Thoracic aorta (tissue), 2 donors: ENCODE measurements at regions not wholly inside any gene's neighbourhood (a gene's known extent, or its start where the extent isn't known, plus 50 kb on each side); places are given as distances from the start of the nearest gene placed in this dataset.
"Not testable (repeated sequence)": the region's sequence is repeated elsewhere in the genome, so short reads cannot be mapped to it uniquely, and the experiment has no call there.

Source experiments
- ATAC-seq: fragments of 150-250 bp; one replicate; pipeline ENCODE4 v1.8.0; 2017; ENCODE audit warnings: low read depth; ENCODE audit not compliant: insufficient number of reproducible peaks, low FRiP score
- DNase-seq: peaks from one replicate; pipeline ENCODE4 v3.0.0-alpha.2; 2020; ENCODE audit warnings: low spot score
- H3K27ac ChIP-seq, 2 donors: fragments of 200-600 bp; sonication (generic); 1 replicate in 1 of 2; 2 replicates in 1 of 2; pipeline ENCODE4 v1.5.1; 2016; ENCODE audit warnings: mild to moderate bottlenecking in 2 of 2, moderate library complexity in 2 of 2
- H3K27me3 ChIP-seq: fragments of 200-600 bp; sonication (generic); replicated peaks from 2 replicates; pipeline ENCODE4 v1.6.0; 2016; ENCODE audit warnings: mild to moderate bottlenecking; ENCODE audit not compliant: insufficient read depth
- H3K36me3 ChIP-seq: fragments of 200-600 bp; sonication (generic); one replicate; pipeline ENCODE4 v1.5.1; 2016
- H3K4me1 ChIP-seq, 2 donors: fragments of 200-600 bp; sonication (generic); 1 replicate in 1 of 2; 2 replicates in 1 of 2; pipeline versions ENCODE4 v1.5.1 to v1.6.0; 2016; ENCODE audit warnings: low read depth in 2 of 2, mild to moderate bottlenecking in 1 of 2; ENCODE audit not compliant: control insufficient read depth in 1 of 2
- H3K4me3 ChIP-seq: fragments of 200-600 bp; sonication (generic); 2 replicates; pipeline ENCODE4 v1.5.1; 2016; ENCODE audit warnings: mild to moderate bottlenecking
- H3K9me3 ChIP-seq: fragments of 200-600 bp; sonication (generic); 2 replicates; pipeline ENCODE4 v1.5.1; 2016
- CTCF ChIP-seq: fragments of 200-600 bp; sonication (generic); IDR thresholded peaks from one replicate; pipeline ENCODE4 v1.5.1; 2019; ENCODE audit warnings: antibody characterized with exemption

- Histone ChIP-seq H3K27me3 (no peaks in the 10 kb centered on the region), H3K27ac (no peak overlapping the region), H3K9me3 (no peaks in the 10 kb centered on the region), H3K4me1 (no peaks in the 10 kb centered on the region), H3K4me3 (no peak overlapping the region), H3K36me3 (no peaks in the 10 kb centered on the region)
- DNase-seq (no peak), ATAC-seq (no peak)
- TF ChIP-seq CTCF, result no peak
Observed at GRCh38 chr11:45732343-45732742, 66.9 kb upstream of the CHST1 start.

- not testable (repeated sequence) for H3K4me1 ChIP-seq, H3K36me3 ChIP-seq, H3K27me3 ChIP-seq, H3K9me3 ChIP-seq, ATAC-seq, DNase-seq, H3K27ac ChIP-seq, H3K4me3 ChIP-seq
Observed at GRCh38 chr11:45731171-45731570, 65.7 kb upstream of the CHST1 start.

GRCh38 chr11:45730014-45730413 lies 64.6 kb upstream of the CHST1 start:
- DNase-seq, result no peak
- no peak for ATAC-seq
- H3K27me3 ChIP-seq, result no peaks in the 10 kb centered on the region
- no peak overlapping the region for H3K4me3 ChIP-seq
- no peaks in the 10 kb centered on the region for H3K36me3 ChIP-seq
- TF ChIP-seq CTCF, result no peak
- H3K4me1 ChIP-seq, result no peaks in the 10 kb centered on the region
- H3K9me3 ChIP-seq, result no peaks in the 10 kb centered on the region
- H3K27ac ChIP-seq, result no peak overlapping the region

GRCh38 chr11:45726493-45727054 lies 61.2 kb upstream of the CHST1 start:
- Histone ChIP-seq H3K4me3 (no peak overlapping the region), H3K27ac (no peak overlapping the region), H3K9me3 (no peaks in the 10 kb centered on the region), H3K36me3 (no peaks in the 10 kb centered on the region), H3K4me1 (no peaks in the 10 kb centered on the region), H3K27me3 (no peaks in the 10 kb centered on the region)
- no peak for ATAC-seq
- TF ChIP-seq CTCF, result no peak
- DNase-seq, result no peak

GRCh38 chr11:45725776-45726492 lies 60.5 kb upstream of the CHST1 start:
- DNase-seq (no peak), ATAC-seq (no peak)
- Histone ChIP-seq H3K27ac (no peak overlapping the region), H3K4me1 (no peaks in the 10 kb centered on the region), H3K36me3 (no peaks in the 10 kb centered on the region), H3K4me3 (no peak overlapping the region), H3K27me3 (no peaks in the 10 kb centered on the region), H3K9me3 (no peaks in the 10 kb centered on the region)
- no peak for TF ChIP-seq CTCF

GRCh38 chr11:45725121-45725520 lies 59.7 kb upstream of the CHST1 start:
- H3K27me3 ChIP-seq, result no peaks in the 10 kb centered on the region
- no peaks in the 10 kb centered on the region for H3K4me1 ChIP-seq
- H3K4me3 ChIP-seq, result no peak overlapping the region
- ATAC-seq (no peak), DNase-seq (no peak)
- no peak overlapping the region for H3K27ac ChIP-seq
- no peaks in the 10 kb centered on the region for H3K36me3 ChIP-seq
- no peaks in the 10 kb centered on the region for H3K9me3 ChIP-seq
- TF ChIP-seq CTCF, result no peak
